ENCODE measurements at regions not wholly inside any gene's neighbourhood (a gene's known extent, or its start where the extent isn't known, plus 50 kb on each side); places are given as distances from the start of the nearest gene placed in this dataset.

DNA sequence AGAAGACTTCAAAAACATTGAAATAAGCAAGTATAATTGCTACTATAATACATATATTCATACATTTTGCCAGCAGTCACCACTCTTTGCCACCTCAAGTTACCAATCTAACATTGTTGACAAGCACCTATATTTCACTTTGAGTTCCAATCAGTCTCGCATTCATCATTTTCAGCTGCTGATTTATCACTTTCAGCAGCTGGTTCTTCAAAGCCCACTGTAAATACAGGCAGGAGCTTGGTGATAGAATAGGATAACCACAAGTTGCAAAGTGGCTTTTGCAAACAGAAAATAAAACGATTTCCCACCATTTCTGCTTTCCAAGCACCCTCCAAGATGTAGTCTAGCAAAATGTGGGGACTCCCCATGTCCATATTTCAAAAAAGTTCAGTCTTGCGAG is 114.2 kb upstream of the ITGA1 start:
- H3K9me3 ChIP-seq (replicated peaks; ENCODE audit: insufficient read depth, low read length) = no peaks in the 10 kb centered on the region
- H3K79me2 ChIP-seq (ENCODE audit: low read length) = no peaks in the 10 kb centered on the region
- no peaks in the 10 kb centered on the region for H3K4me1 ChIP-seq (ENCODE audit: low read length)
- no peak for DNase-seq
- no peaks in the 10 kb centered on the region for H3K9me2 ChIP-seq (replicated peaks; ENCODE audit: insufficient read depth, low read length)
- H3K27me3 ChIP-seq (replicated peaks; ENCODE audit: insufficient read depth, low read length) = no peaks in the 10 kb centered on the region
- H2AFZ ChIP-seq (ENCODE audit: low read length) = no peak overlapping the region
- TF ChIP-seq, protein P1, sequence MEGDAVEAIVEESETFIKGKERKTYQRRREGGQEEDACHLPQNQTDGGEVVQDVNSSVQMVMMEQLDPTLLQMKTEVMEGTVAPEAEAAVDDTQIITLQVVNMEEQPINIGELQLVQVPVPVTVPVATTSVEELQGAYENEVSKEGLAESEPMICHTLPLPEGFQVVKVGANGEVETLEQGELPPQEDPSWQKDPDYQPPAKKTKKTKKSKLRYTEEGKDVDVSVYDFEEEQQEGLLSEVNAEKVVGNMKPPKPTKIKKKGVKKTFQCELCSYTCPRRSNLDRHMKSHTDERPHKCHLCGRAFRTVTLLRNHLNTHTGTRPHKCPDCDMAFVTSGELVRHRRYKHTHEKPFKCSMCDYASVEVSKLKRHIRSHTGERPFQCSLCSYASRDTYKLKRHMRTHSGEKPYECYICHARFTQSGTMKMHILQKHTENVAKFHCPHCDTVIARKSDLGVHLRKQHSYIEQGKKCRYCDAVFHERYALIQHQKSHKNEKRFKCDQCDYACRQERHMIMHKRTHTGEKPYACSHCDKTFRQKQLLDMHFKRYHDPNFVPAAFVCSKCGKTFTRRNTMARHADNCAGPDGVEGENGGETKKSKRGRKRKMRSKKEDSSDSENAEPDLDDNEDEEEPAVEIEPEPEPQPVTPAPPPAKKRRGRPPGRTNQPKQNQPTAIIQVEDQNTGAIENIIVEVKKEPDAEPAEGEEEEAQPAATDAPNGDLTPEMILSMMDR (IDR thresholded peaks at IDR 0.05; ENCODE audit: low read length) = no peak
- TF ChIP-seq EZH2phosphoT487 (IDR thresholded peaks at IDR 0.05; ENCODE audit: low read length) = no peak
- no peak for TF ChIP-seq EZH2 (optimal IDR thresholded peaks at IDR 0.05; ENCODE audit: low read depth, low read length)
- no peak overlapping the region for H3K27ac ChIP-seq (ENCODE audit: low read length)
- H3K36me3 ChIP-seq (replicated peaks; ENCODE audit: insufficient read depth, low read length) = no peaks in the 10 kb centered on the region
- H3F3A ChIP-seq (ENCODE audit: insufficient read depth, low read length) = no peaks in the 10 kb centered on the region
- no peaks in the 10 kb centered on the region for H4K20me1 ChIP-seq (ENCODE audit: insufficient read depth, low read length)
- no peak overlapping the region for H3K4me3 ChIP-seq (ENCODE audit: low read length)
- no peak overlapping the region for H3K4me2 ChIP-seq (ENCODE audit: low read depth, low read length)
- no peak overlapping the region for H3K9ac ChIP-seq (ENCODE audit: low read length)

DNA sequence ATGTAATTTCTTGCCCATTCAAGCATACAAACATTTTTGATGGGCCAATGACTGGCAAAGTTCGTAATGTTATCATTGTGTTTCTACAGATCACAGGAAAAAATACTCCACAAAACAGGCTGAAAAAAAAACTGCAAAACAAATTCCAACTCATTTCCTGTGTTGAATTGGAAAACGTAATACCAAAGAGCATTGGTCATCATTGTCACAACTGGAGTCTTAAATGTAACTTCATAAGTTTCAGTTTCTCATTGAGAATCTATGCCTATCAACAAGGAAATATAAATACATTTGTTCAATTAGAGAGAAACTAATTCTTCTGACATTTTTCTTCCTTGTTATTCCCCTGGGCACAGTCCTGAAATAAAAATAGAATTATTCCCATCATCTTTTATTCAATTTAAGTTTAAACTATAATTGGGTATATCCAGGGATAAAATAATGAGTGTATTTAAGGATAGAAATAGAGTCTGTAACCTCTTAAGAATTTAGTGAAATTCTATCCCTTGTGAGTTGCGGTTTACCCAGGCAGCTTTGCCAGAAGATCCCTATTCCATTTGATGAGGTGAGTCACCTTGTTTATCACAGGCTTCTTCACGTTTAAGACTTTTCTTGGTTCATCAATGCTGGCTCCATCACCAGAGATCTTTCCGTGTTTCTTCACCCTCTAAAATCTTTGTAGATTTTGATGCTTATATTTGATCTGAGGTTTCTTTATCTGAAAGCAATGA is 112.7 kb upstream of the ITGA1 start:
- no peak overlapping the region for H3K4me3 ChIP-seq (ENCODE audit: low read length)
- no peaks in the 10 kb centered on the region for H3K79me2 ChIP-seq (ENCODE audit: low read length)
- no peak overlapping the region for H2AFZ ChIP-seq (ENCODE audit: low read length)
- no peaks in the 10 kb centered on the region for H3K9me2 ChIP-seq (replicated peaks; ENCODE audit: insufficient read depth, low read length)
- H4K20me1 ChIP-seq (ENCODE audit: insufficient read depth, low read length) = no peaks in the 10 kb centered on the region
- H3K27ac ChIP-seq (ENCODE audit: low read length) = no peak overlapping the region
- no peaks in the 10 kb centered on the region for H3F3A ChIP-seq (ENCODE audit: insufficient read depth, low read length)
- H3K4me2 ChIP-seq (ENCODE audit: low read depth, low read length) = no peak overlapping the region
- H3K4me1 ChIP-seq (ENCODE audit: low read length) = no peaks in the 10 kb centered on the region
- no peak overlapping the region for H3K9ac ChIP-seq (ENCODE audit: low read length)
- no peaks in the 10 kb centered on the region for H3K36me3 ChIP-seq (replicated peaks; ENCODE audit: insufficient read depth, low read length)
- no peaks in the 10 kb centered on the region for H3K27me3 ChIP-seq (replicated peaks; ENCODE audit: insufficient read depth, low read length)
- TF ChIP-seq, protein P1 (IDR thresholded peaks at IDR 0.05; ENCODE audit: low read length) = no peak
- TF ChIP-seq EZH2 (optimal IDR thresholded peaks at IDR 0.05; ENCODE audit: low read depth, low read length) (no peak), EZH2phosphoT487 (IDR thresholded peaks at IDR 0.05; ENCODE audit: low read length) (no peak)
- no peak for DNase-seq
- H3K9me3 ChIP-seq (replicated peaks; ENCODE audit: insufficient read depth, low read length) = no peaks in the 10 kb centered on the region

DNA sequence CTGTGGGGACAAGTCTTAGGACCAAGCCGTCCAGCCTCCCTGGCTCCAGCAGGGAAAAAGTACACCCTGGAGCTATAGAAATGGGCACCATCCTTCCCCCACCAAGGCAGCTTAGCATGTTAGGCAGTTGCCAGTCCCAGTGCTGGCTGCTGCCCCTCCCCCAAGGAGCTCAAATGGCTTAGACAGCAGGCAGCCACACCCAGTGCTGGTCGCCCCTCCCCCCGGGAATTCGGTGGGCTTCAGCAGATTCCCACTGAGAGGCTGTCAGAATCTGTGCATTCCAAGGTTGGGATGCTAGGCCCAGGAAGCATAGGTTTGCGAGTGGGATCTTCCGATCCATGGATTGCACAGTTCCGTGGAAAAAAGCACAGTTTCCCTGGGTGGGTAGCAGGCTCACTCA is 105.2 kb upstream of the ITGA1 start:
- no peaks in the 10 kb centered on the region for H3K36me3 ChIP-seq (replicated peaks; ENCODE audit: insufficient read depth, low read length)
- no peak overlapping the region for H3K4me2 ChIP-seq (ENCODE audit: low read depth, low read length)
- H3K9me3 ChIP-seq (replicated peaks; ENCODE audit: insufficient read depth, low read length) = no peaks in the 10 kb centered on the region
- H3K79me2 ChIP-seq (ENCODE audit: low read length) = no peaks in the 10 kb centered on the region
- H3K4me1 ChIP-seq (ENCODE audit: low read length) = no peaks in the 10 kb centered on the region
- no peak overlapping the region for H3K27ac ChIP-seq (ENCODE audit: low read length)
- TF ChIP-seq, protein P1 (IDR thresholded peaks at IDR 0.05; ENCODE audit: low read length) = no peak
- TF ChIP-seq EZH2 (optimal IDR thresholded peaks at IDR 0.05; ENCODE audit: low read depth, low read length) (no peak), EZH2phosphoT487 (IDR thresholded peaks at IDR 0.05; ENCODE audit: low read length) (no peak)
- no peaks in the 10 kb centered on the region for H3F3A ChIP-seq (ENCODE audit: insufficient read depth, low read length)
- no peak overlapping the region for H3K4me3 ChIP-seq (ENCODE audit: low read length)
- no peaks in the 10 kb centered on the region for H3K27me3 ChIP-seq (replicated peaks; ENCODE audit: insufficient read depth, low read length)
- H3K9ac ChIP-seq (ENCODE audit: low read length) = no peak overlapping the region
- no peak for DNase-seq
- no peak overlapping the region for H2AFZ ChIP-seq (ENCODE audit: low read length)
- H3K9me2 ChIP-seq (replicated peaks; ENCODE audit: insufficient read depth, low read length) = no peaks in the 10 kb centered on the region
- no peaks in the 10 kb centered on the region for H4K20me1 ChIP-seq (ENCODE audit: insufficient read depth, low read length)
